H1 (cell line): ENCODE measurements at regions not wholly inside any gene's neighbourhood (a gene's known extent, or its start where the extent isn't known, plus 50 kb on each side); places are given as distances from the start of the nearest gene placed in this dataset.

ENCODE experiments used
- CTCF ChIA-PET: fragments of 300-600 bp; sonication (Branson Sonifier 250); formaldehyde crosslinking; loops from one replicate; lab custom pipeline; 2021; ENCODE audit not compliant: partially characterized antibody; lab: Charles Lee
- POLR2A ChIA-PET: fragments of 300-600 bp; sonication (Branson Sonifier 250); formaldehyde crosslinking; loops from one replicate; lab custom pipeline; 2021; ENCODE audit warnings: inconsistent platforms; ENCODE audit not compliant: partially characterized antibody; lab: Charles Lee
- DNase-seq, 2 experiments: peaks; one replicate each; pipeline versions ENCODE4 v3.0.0 to v3.0.0-alpha.2; 2010 to 2022; ENCODE audit warnings: low spot score in 2 of 2, low read depth in 1 of 2, mixed read lengths in 1 of 2
- FAIRE-seq: peaks from 2 replicates; lab custom pipeline; 2011; peaks lifted over from hg19 to GRCh38; lab: Jason Lieb, UNC
- H2AFZ ChIP-seq: 2 replicates; pipeline ENCODE4 v1.8.1; 2012; ENCODE audit warnings: low read length, inconsistent platforms
- H2AK5ac ChIP-seq: 2 replicates; pipeline ENCODE4 v1.6.1; 2013; ENCODE audit warnings: low read depth, low read length
- H2BK120ac ChIP-seq: replicated peaks from 2 replicates; pipeline ENCODE3; 2013; ENCODE audit warnings: low read depth, low read length, inconsistent platforms
- H2BK12ac ChIP-seq: 2 replicates; pipeline ENCODE4 v1.6.1; 2013; ENCODE audit warnings: low read depth, low read length
- H2BK15ac ChIP-seq: 2 replicates; pipeline ENCODE4 v1.6.1; 2013; ENCODE audit warnings: low read length
- H2BK20ac ChIP-seq: 2 replicates; pipeline ENCODE4 v1.6.1; 2013; ENCODE audit warnings: low read length
- H2BK5ac ChIP-seq: 2 replicates; pipeline ENCODE4 v1.6.1; 2013; ENCODE audit warnings: low read depth, low read length
- H3K14ac ChIP-seq: 2 replicates; pipeline ENCODE4 v1.6.1; 2013; ENCODE audit warnings: inconsistent platforms; ENCODE audit not compliant: insufficient read length
- H3K18ac ChIP-seq: 2 replicates; pipeline ENCODE4 v1.6.1; 2013; ENCODE audit warnings: low read length; ENCODE audit errors: extremely low read depth
- H3K23ac ChIP-seq: 2 replicates; pipeline ENCODE4 v1.6.1; 2013; ENCODE audit warnings: inconsistent platforms; ENCODE audit not compliant: insufficient read length
- H3K23me2 ChIP-seq: 2 replicates; pipeline ENCODE4 v1.6.1; 2013; ENCODE audit warnings: low read depth, low read length
- H3K27ac ChIP-seq: 2 replicates; pipeline ENCODE4 v1.6.1; 2011; ENCODE audit warnings: low read depth, low read length, inconsistent platforms
- H3K27me3 ChIP-seq, 4 experiments: replicated peaks in 1 of 4; 1 replicate in 1 of 4; 2 replicates in 3 of 4; pipeline versions ENCODE4 v1.6.1 to v1.8.1; 2011 to 2013; ENCODE audit warnings: low read length in 3 of 4, mild to moderate bottlenecking in 3 of 4, inconsistent platforms in 2 of 4, mixed read lengths in 2 of 4, moderate library complexity in 1 of 4; ENCODE audit not compliant: control insufficient read depth in 3 of 4, insufficient read depth in 3 of 4; ENCODE audit errors: extremely low read depth in 1 of 4
- H3K36me3 ChIP-seq, 4 experiments: 2 replicates each; pipeline versions ENCODE4 v1.6.1 to v1.8.1; 2011 to 2013; ENCODE audit warnings: mild to moderate bottlenecking in 4 of 4, low read length in 3 of 4, moderate library complexity in 2 of 4, control low read depth in 1 of 4, inconsistent platforms in 1 of 4; ENCODE audit not compliant: insufficient read depth in 4 of 4, control insufficient read depth in 2 of 4
- H3K4ac ChIP-seq: replicated peaks from 2 replicates; pipeline ENCODE3; 2013; ENCODE audit warnings: low read length, low read depth, mixed read lengths, inconsistent platforms; ENCODE audit not compliant: insufficient read length
- H3K4me1 ChIP-seq, 4 experiments: replicated peaks in 1 of 4; 1 replicate in 1 of 4; 2 replicates in 3 of 4; pipeline versions ENCODE4 v1.6.1 to v1.8.1; 2011 to 2013; ENCODE audit warnings: low read length in 3 of 4, inconsistent platforms in 2 of 4, mixed read lengths in 1 of 4; ENCODE audit not compliant: insufficient read depth in 4 of 4, control insufficient read depth in 3 of 4
- H3K4me2 ChIP-seq, 2 experiments: 2 replicates each; pipeline versions ENCODE4 v1.6.1 to v1.8.1; 2011 to 2013; ENCODE audit warnings: low read depth in 2 of 2, low read length in 2 of 2, control low read depth in 1 of 2, inconsistent platforms in 1 of 2, mild to moderate bottlenecking in 1 of 2; ENCODE audit not compliant: insufficient read depth in 1 of 2
- H3K4me3 ChIP-seq, 4 experiments: fragments of 200-600, 300-600 bp in 1 of 4; sonication (generic), shearing (Covaris generic), sonication (Bioruptor Twin) in 1 of 4; 2 replicates each; pipeline versions ENCODE4 v1.5.1 to v1.8.1; 2011 to 2016; ENCODE audit warnings: low read length in 4 of 4, low read depth in 3 of 4, control low read depth in 2 of 4, inconsistent platforms in 2 of 4, mild to moderate bottlenecking in 2 of 4, mixed read lengths in 1 of 4, moderate library complexity in 1 of 4; ENCODE audit not compliant: insufficient read depth in 2 of 4; ENCODE audit errors: extremely low read depth in 1 of 4
- H3K56ac ChIP-seq: replicated peaks from 2 replicates; pipeline ENCODE3; 2013; ENCODE audit warnings: low read depth, mild to moderate bottlenecking, mixed read lengths, low read length, inconsistent platforms; ENCODE audit not compliant: insufficient read length
- H3K79me1 ChIP-seq: 2 replicates; pipeline ENCODE4 v1.6.1; 2013; ENCODE audit warnings: low read depth, low read length, control low read depth
- H3K79me2 ChIP-seq, 2 experiments: 2 replicates each; pipeline versions ENCODE4 v1.6.1 to v1.8.1; 2012 to 2013; ENCODE audit warnings: low read length in 2 of 2, mild to moderate bottlenecking in 2 of 2, inconsistent platforms in 1 of 2; ENCODE audit not compliant: insufficient read depth in 2 of 2, control insufficient read depth in 1 of 2
- H3K9ac ChIP-seq, 4 experiments: replicated peaks in 1 of 4; 1 replicate in 1 of 4; 2 replicates in 3 of 4; pipeline versions ENCODE4 v1.6.1 to v1.8.1; 2011 to 2013; ENCODE audit warnings: low read depth in 3 of 4, low read length in 3 of 4, control low read depth in 2 of 4, mild to moderate bottlenecking in 2 of 4, moderate library complexity in 2 of 4, inconsistent platforms in 1 of 4; ENCODE audit errors: extremely low read depth in 1 of 4
- H3K9me3 ChIP-seq, 2 experiments: 2 replicates each; pipeline versions ENCODE4 v1.6.1 to v1.8.1; 2012 to 2013; ENCODE audit warnings: mild to moderate bottlenecking in 2 of 2, moderate library complexity in 2 of 2, control low read depth in 1 of 2, inconsistent platforms in 1 of 2, low read depth in 1 of 2, low read length in 1 of 2, mixed read lengths in 1 of 2; ENCODE audit not compliant: insufficient read depth in 2 of 2
- H4K20me1 ChIP-seq, 2 experiments: replicated peaks in 1 of 2; 2 replicates each; pipeline versions ENCODE3 to v1.8.1; 2011 to 2013; ENCODE audit warnings: inconsistent platforms in 2 of 2, low read length in 2 of 2, mild to moderate bottlenecking in 1 of 2; ENCODE audit not compliant: insufficient read depth in 2 of 2, control insufficient read depth in 1 of 2
- H4K5ac ChIP-seq: 2 replicates; pipeline ENCODE4 v1.6.1; 2013; ENCODE audit warnings: low read length, low read depth, mixed read lengths, inconsistent platforms; ENCODE audit not compliant: insufficient read length
- H4K8ac ChIP-seq: 2 replicates; pipeline ENCODE4 v1.8.0; 2013; ENCODE audit warnings: mild to moderate bottlenecking, moderate library complexity, low read length, inconsistent platforms; ENCODE audit not compliant: insufficient read depth; ENCODE audit errors: extremely low read depth
- H4K91ac ChIP-seq: replicated peaks from 2 replicates; pipeline ENCODE3; 2013; ENCODE audit warnings: low read length, mixed read lengths, inconsistent platforms; ENCODE audit not compliant: insufficient read length
- BRCA1 ChIP-seq: IDR thresholded peaks from 2 replicates; pipeline ENCODE4 v1.6.1; 2012; ENCODE audit warnings: low read depth, low read length, improper control_type of control experiment
- CBX8 ChIP-seq: fragments of 300-800, 300-1000 bp; sonication (generic); IDR thresholded peaks from 2 replicates; pipeline ENCODE4 v1.7.1; 2016; ENCODE audit warnings: low read depth, low read length, borderline replicate concordance
- KDM1A ChIP-seq: fragments of 200-600, 300-600 bp; sonication (generic); IDR thresholded peaks from 2 replicates; pipeline ENCODE4 v1.7.1; 2016; ENCODE audit warnings: mild to moderate bottlenecking, low read length, borderline replicate concordance
- MAFK ChIP-seq: IDR thresholded peaks from 2 replicates; pipeline ENCODE4 v1.6.1; 2012; ENCODE audit warnings: low read depth, mild to moderate bottlenecking, improper control_type of control experiment, low read length
- NRF1 ChIP-seq: IDR thresholded peaks from 2 replicates; pipeline ENCODE4 v1.6.1; 2011; ENCODE audit warnings: mild to moderate bottlenecking, low read depth, low read length, improper control_type of control experiment
- POLR2AphosphoS5 ChIP-seq: IDR thresholded peaks from 2 replicates; pipeline ENCODE4 v1.6.1; 2011; ENCODE audit warnings: low read depth, low read length
- RBBP5 ChIP-seq: IDR thresholded peaks from 2 replicates; pipeline ENCODE4 v1.7.1; 2012; ENCODE audit warnings: low read depth, mild to moderate bottlenecking, inconsistent platforms, low read length, moderate library complexity, borderline replicate concordance
- SIN3A ChIP-seq, 2 experiments: IDR thresholded peaks in 1 of 2; conservative IDR thresholded peaks in 1 of 2; 2 replicates each; pipeline ENCODE4 v1.6.1; 2011 to 2012; ENCODE audit warnings: low read length in 2 of 2, improper control_type of control experiment in 1 of 2, low read depth in 1 of 2, mild to moderate bottlenecking in 1 of 2
- SIRT6 ChIP-seq: IDR thresholded peaks from one replicate; pipeline ENCODE4 v1.7.1; 2012; ENCODE audit warnings: low read length, inconsistent platforms
- TAF7 ChIP-seq: optimal IDR thresholded peaks from 2 replicates; pipeline ENCODE3; 2011; ENCODE audit warnings: low read depth, mild to moderate bottlenecking, inconsistent platforms, low read length, moderate library complexity, borderline replicate concordance
- TCF12 ChIP-seq: IDR thresholded peaks from 2 replicates; pipeline ENCODE4 v1.6.1; 2011; ENCODE audit warnings: low read depth, mild to moderate bottlenecking, low read length
- TEAD4 ChIP-seq: IDR thresholded peaks from 2 replicates; pipeline ENCODE4 v1.6.1; 2012; ENCODE audit warnings: low read depth, low read length, inconsistent platforms, mixed read lengths
- ZNF274 ChIP-seq: IDR thresholded peaks from 2 replicates; pipeline ENCODE4 v1.7.0; 2012; ENCODE audit warnings: low read length, borderline replicate concordance; ENCODE audit errors: extremely low read depth
- WGBS, 2 experiments: shearing (Covaris generic) in 1 of 2; methylation state at CpG; one replicate each; pipeline versions ENCODE4 v1.1.6 to v1.1.7; 2013 to 2015; ENCODE audit warnings: low lambda C conversion rate in 2 of 2, mixed read lengths in 2 of 2, inconsistent platforms in 1 of 2, low coverage in 1 of 2, missing lambda C conversion rate in 1 of 2; ENCODE audit not compliant: insufficient replicate concordance in 2 of 2, insufficient coverage in 1 of 2, insufficient read length in 1 of 2; ENCODE audit errors: extremely low coverage in 1 of 2, missing lambda C conversion rate in 1 of 2; 5-methylcytosine and 5-hydroxymethylcytosine counted together
- TF ChIP-seq, protein P1 (sequence below): IDR thresholded peaks from 2 replicates; pipeline ENCODE4 v1.6.1; 2011; ENCODE audit warnings: low read length, improper control_type of control experiment

DNA sequence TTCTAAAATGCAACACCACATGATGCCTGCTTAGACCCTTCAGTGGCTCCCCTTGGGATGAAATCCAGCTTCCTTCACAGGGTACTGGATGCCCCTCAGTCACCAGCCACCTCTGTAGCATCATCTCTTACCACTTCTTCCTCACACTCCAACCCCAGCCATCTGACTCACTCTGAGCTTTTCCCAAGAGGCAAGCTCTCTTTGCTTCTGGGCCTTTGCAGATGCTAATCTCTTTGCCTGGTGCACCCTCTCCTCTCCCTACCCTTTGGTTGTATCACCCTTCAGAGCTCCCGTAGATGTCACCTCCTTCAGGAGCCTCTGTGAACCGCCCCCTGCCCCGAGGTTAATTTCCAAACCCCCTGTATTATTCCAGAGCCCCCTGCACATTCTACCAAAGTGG lies 164.8 kb upstream of the ZC3H12A start:
- Histone ChIP-seq H3K79me1 (no peaks in the 10 kb centered on the region), H3K9ac (no peak overlapping the region), H4K91ac (no peak overlapping the region), H3K27ac (no peak overlapping the region), H2AK5ac (no peak overlapping the region), H2BK120ac (no peak overlapping the region), H4K8ac (no peak overlapping the region), H3K23me2 (0 out of 2 replicates have a peak, but pooled peaks cover 2% of the 10 kb centered on the region), H2BK20ac (no peak overlapping the region), H3K23ac (no peak overlapping the region), H3K27me3 (no peaks in the 10 kb centered on the region; a peak in 1 of 7 replicates), H4K5ac (no peak overlapping the region), H3K18ac (no peak overlapping the region), H2BK15ac (peak overlapping the region; percentile 54; the same call in 1 of the 2 replicates), H3K14ac (no peak overlapping the region), H3K4me2 (no peak overlapping the region), H3K9me3 (no peaks in the 10 kb centered on the region), H3K4me3 (no peak overlapping the region), H2AFZ (no peak overlapping the region), H2BK5ac (no peak overlapping the region), H3K4me1 (peaks cover 0 to 12% (median 8%) of the 10 kb centered on the region in 4 experiments; a peak in 6 of 7 replicates), H3K36me3 (no peaks in the 10 kb centered on the region), H2BK12ac (peak overlapping the region; percentile 27; the same call in 1 of the 2 replicates), H4K20me1 (no peaks in the 10 kb centered on the region), H3K79me2 (no peaks in the 10 kb centered on the region), H3K56ac (no peak overlapping the region), H3K4ac (no peak overlapping the region)
- FAIRE-seq (no peak), DNase-seq (no peak)
- POLR2A ChIA-PET = interaction anchor here (0.6 kb wide), 1 partner anchor 638 kb away, joined by 4 read pairs; no protein-coding TSS in a partner anchor
- CTCF ChIA-PET = interaction anchor here (0.9 to 4.3 kb wide), 2 partner anchors 14 to 33 kb away, joined by 3 to 26 read pairs; no protein-coding TSS in a partner anchor
- WGBS, 2 experiments = 89% methylated on average over 3 of the region's 3 CpGs; no CpG with 5 or more reads in 1 of the 2 experiments
- TF ChIP-seq TEAD4 (no peak), CBX8 (no peak), TCF12 (no peak), ZNF274 (no peak), POLR2AphosphoS5 (no peak), MAFK (no peak), SIN3A (conservative IDR thresholded peaks at IDR 0.05 in 1 of 2, IDR thresholded peaks at IDR 0.05 in 1 of 2; ENCODE audit: low read depth in 1 of 2, low read length in 2 of 2) (no peak), KDM1A (no peak), TAF7 (no peak), BRCA1 (no peak), NRF1 (no peak), RBBP5 (no peak), SIRT6 (no peak)
- TF ChIP-seq, protein P1, sequence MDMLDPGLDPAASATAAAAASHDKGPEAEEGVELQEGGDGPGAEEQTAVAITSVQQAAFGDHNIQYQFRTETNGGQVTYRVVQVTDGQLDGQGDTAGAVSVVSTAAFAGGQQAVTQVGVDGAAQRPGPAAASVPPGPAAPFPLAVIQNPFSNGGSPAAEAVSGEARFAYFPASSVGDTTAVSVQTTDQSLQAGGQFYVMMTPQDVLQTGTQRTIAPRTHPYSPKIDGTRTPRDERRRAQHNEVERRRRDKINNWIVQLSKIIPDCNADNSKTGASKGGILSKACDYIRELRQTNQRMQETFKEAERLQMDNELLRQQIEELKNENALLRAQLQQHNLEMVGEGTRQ = no peak
